DOHH2 (cell line): ENCODE measurements at regions not wholly inside any gene's neighbourhood (a gene's known extent, or its start where the extent isn't known, plus 50 kb on each side); places are given as distances from the start of the nearest gene placed in this dataset.
A peak's percentile ranks its signal among the peaks of the same experiment; 100 is the strongest.

Experiments used
- H3F3A ChIP-seq: fragments of 200-600 bp; sonication (generic), shearing (Covaris generic); 2 replicates; pipeline ENCODE4 v1.6.0; 2016; ENCODE audit warnings: antibody characterized with exemption, mild to moderate bottlenecking; ENCODE audit not compliant: control insufficient read depth, insufficient read depth
- H3K27ac ChIP-seq: fragments of 200-600 bp; sonication (generic); 2 replicates; pipeline ENCODE4 v1.5.1; 2014; ENCODE audit warnings: low read depth, mild to moderate bottlenecking, low read length, moderate library complexity
- H3K27me3 ChIP-seq: fragments of 200-600 bp; sonication (generic); 2 replicates; pipeline ENCODE4 v1.6.1; 2014; ENCODE audit warnings: mild to moderate bottlenecking, low read length, mixed read lengths; ENCODE audit not compliant: control insufficient read depth
- H3K36me3 ChIP-seq: fragments of 200-600 bp; sonication (generic); 2 replicates; pipeline ENCODE4 v1.6.1; 2014; ENCODE audit warnings: mild to moderate bottlenecking, low read length, moderate library complexity, mixed read lengths; ENCODE audit not compliant: control insufficient read depth
- H3K4me1 ChIP-seq: fragments of 200-600 bp; sonication (generic); 2 replicates; pipeline ENCODE4 v1.6.1; 2014; ENCODE audit warnings: mild to moderate bottlenecking, low read length, mixed read lengths; ENCODE audit not compliant: control insufficient read depth
- H3K4me2 ChIP-seq: fragments of 200-600 bp; sonication (generic); 2 replicates; pipeline ENCODE4 v1.6.0; 2014; ENCODE audit warnings: mild to moderate bottlenecking, low read length, moderate library complexity
- H3K4me3 ChIP-seq: fragments of 200-600 bp; sonication (generic); 2 replicates; pipeline ENCODE4 v1.5.1; 2014; ENCODE audit warnings: mild to moderate bottlenecking, low read length, mixed read lengths
- H3K79me2 ChIP-seq: fragments of 200-600 bp; sonication (generic); 2 replicates; pipeline ENCODE4 v1.6.1; 2014; ENCODE audit warnings: mild to moderate bottlenecking, low read length, mixed read lengths; ENCODE audit not compliant: control insufficient read depth
- H3K9me2 ChIP-seq: fragments of 200-600 bp; sonication (generic); replicated peaks from 2 replicates; pipeline ENCODE4 v1.6.1; 2014; ENCODE audit warnings: mild to moderate bottlenecking, low read length, mixed read lengths; ENCODE audit not compliant: control insufficient read depth
- H3K9me3 ChIP-seq: fragments of 200-600 bp; sonication (generic); 2 replicates; pipeline ENCODE4 v1.6.1; 2014; ENCODE audit warnings: antibody characterized with exemption, low read length, mixed read lengths; ENCODE audit not compliant: control insufficient read depth, insufficient read depth
- H4K20me1 ChIP-seq: fragments of 200-600 bp; sonication (generic); 2 replicates; pipeline ENCODE4 v1.6.0; 2014; ENCODE audit warnings: low read depth, mild to moderate bottlenecking, antibody characterized with exemption, low read length, moderate library complexity; ENCODE audit not compliant: control insufficient read depth, insufficient read depth
- CTCF ChIP-seq: fragments of 200-600 bp; sonication (generic); IDR thresholded peaks from one replicate; pipeline ENCODE4 v1.5.1; 2014; ENCODE audit warnings: antibody characterized with exemption, mild to moderate bottlenecking, low read depth, low read length; ENCODE audit not compliant: poor library complexity, severe bottlenecking
- EZH2phosphoT487 ChIP-seq: fragments of 200-600 bp; sonication (generic); IDR thresholded peaks from 2 replicates; pipeline ENCODE4 v1.6.1; 2017; ENCODE audit warnings: borderline replicate concordance, mild to moderate bottlenecking, antibody characterized with exemption, low read length, moderate library complexity, mixed read lengths

- H3K4me3 ChIP-seq, result no peak overlapping the region
- H3K4me2 ChIP-seq, result no peak overlapping the region
- no peak for TF ChIP-seq EZH2phosphoT487
- no peak for TF ChIP-seq CTCF
- H3K27me3 ChIP-seq, result no peaks in the 10 kb centered on the region
- H3K36me3 ChIP-seq, result no peaks in the 10 kb centered on the region
- H3K27ac ChIP-seq, result no peak overlapping the region
- no peaks in the 10 kb centered on the region for H3K9me2 ChIP-seq
- H3K9me3 ChIP-seq, result no peaks in the 10 kb centered on the region; the same call in 1 of the 2 replicates
- H3K4me1 ChIP-seq, result no peaks in the 10 kb centered on the region
- H3F3A ChIP-seq, result no peaks in the 10 kb centered on the region
- H4K20me1 ChIP-seq, result no peaks in the 10 kb centered on the region
- no peaks in the 10 kb centered on the region for H3K79me2 ChIP-seq
These were observed 147.2 kb upstream of the FAM20A start for GRCh38 chr17:68748381-68748780.

GRCh38 chr17:68740555-68741447 lies 139.6 kb upstream of the FAM20A start:
- Histone ChIP-seq H4K20me1 (no peaks in the 10 kb centered on the region), H3K4me3 (no peak overlapping the region), H3K9me3 (no peaks in the 10 kb centered on the region; the same call in 1 of the 2 replicates), H3K9me2 (no peaks in the 10 kb centered on the region), H3F3A (no peaks in the 10 kb centered on the region), H3K27ac (no peak overlapping the region), H3K4me2 (no peak overlapping the region), H3K27me3 (no peaks in the 10 kb centered on the region), H3K79me2 (no peaks in the 10 kb centered on the region), H3K4me1 (no peaks in the 10 kb centered on the region), H3K36me3 (no peaks in the 10 kb centered on the region)
- TF ChIP-seq EZH2phosphoT487 (no peak), CTCF (peak; percentile 18)

GRCh38 chr17:68737761-68738443 lies 136.7 kb upstream of the FAM20A start:
- no peaks in the 10 kb centered on the region for H3K4me1 ChIP-seq
- no peaks in the 10 kb centered on the region for H4K20me1 ChIP-seq
- TF ChIP-seq EZH2phosphoT487 (no peak), CTCF (no peak)
- H3K79me2 ChIP-seq, result no peaks in the 10 kb centered on the region
- no peaks in the 10 kb centered on the region for H3K27me3 ChIP-seq
- no peaks in the 10 kb centered on the region for H3K9me2 ChIP-seq
- no peaks in the 10 kb centered on the region for H3F3A ChIP-seq
- no peaks in the 10 kb centered on the region for H3K9me3 ChIP-seq
- H3K36me3 ChIP-seq, result no peaks in the 10 kb centered on the region
- H3K27ac ChIP-seq, result no peak overlapping the region
- H3K4me2 ChIP-seq, result no peak overlapping the region
- no peak overlapping the region for H3K4me3 ChIP-seq
